ENCODE measurements at regions not wholly inside any gene's neighbourhood (a gene's known extent, or its start where the extent isn't known, plus 50 kb on each side); places are given as distances from the start of the nearest gene placed in this dataset.

DNA sequence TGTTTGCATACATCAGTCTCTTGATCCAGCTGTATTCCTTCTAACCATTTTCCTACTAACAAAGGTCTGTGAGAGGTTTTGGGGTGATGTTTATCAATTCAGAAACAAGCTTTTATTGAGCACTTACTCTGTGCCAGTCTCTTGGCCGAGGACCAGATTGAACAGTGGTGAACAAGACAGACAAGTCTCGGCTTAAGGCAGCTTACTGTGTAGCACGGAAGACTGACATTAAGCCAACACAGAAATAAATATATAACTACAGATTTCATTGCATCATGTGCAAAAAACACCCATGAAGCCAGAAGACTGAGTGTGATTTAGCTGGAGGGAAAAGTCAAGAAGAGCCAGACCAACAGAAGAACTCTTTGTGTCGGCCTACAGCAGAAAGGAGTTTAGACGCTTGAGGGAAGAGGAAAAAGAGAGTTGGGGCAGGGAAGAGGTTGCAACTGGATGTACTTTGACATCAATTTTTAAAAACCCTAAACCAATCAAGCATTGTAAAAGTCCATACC is 549.6 kb upstream of the CITED2 start:
- no peak for DNase-seq (ENCODE audit: low spot score)

DNA sequence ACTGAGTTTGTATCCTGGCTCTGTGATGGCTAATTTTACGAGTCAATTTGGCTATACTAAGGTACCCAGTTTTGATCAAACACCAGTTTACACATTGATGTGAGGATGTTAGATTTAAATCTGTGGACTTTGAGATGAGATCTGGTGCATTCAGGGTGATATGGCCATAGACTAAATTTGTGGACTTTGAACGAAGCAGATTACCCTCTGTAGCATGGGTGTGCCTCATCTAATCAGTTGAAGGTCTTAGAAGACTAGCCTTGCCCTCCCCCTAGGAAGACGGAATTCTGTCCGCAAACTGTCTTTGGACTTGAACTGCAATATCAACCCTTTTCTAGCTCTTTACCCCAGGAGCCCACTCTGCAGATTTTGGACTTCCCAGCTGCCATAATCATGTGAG is 547.8 kb upstream of the CITED2 start:
- no peak for DNase-seq (ENCODE audit: low spot score)

DNA sequence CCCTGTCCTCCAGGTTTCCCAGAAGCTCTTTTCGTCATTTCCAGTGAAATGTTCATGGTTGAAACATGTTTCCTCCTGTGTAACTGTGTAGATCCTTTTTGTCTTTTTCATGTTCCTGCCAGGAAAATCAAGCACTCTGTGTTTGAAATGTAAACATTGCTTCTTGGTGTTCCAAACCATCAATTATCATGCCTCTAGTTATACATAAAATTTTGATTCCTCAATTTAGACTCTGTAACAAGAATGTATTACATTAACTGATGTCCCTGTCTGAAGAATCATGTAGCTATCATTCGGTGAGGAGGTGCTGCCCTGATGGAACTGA is 546.3 kb upstream of the CITED2 start:
- no peak for DNase-seq (ENCODE audit: low spot score)

- peak; percentile 24 for DNase-seq (ENCODE audit: low spot score)
These were observed 545.8 kb upstream of the CITED2 start for GRCh38 chr6:139920027-139920775.

GRCh38 chr6:139919107-139920026 is 544.9 kb upstream of the CITED2 start:
- peak; percentile 22 for DNase-seq (ENCODE audit: low spot score)

GRCh38 chr6:139917951-139918630 is 543.6 kb upstream of the CITED2 start:
- no peak for DNase-seq (ENCODE audit: low spot score)

DNA sequence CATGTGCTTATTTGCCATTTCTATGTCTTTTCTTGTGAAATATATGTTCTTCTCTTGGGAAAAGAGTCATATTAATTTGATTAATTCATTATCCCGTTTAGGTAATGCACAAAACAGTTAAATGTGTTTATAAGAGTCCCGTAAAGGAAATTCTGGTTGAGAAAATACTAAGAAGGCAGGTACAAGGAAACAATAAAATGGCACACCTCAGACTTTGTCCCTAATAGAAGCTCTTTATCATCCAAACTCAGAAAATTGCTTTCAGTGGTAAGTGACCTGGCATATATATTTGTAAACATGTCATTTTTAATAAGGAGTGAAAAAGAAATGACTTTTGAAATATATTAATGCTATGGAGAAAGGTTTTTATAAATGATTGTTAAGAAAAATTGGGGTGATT is 540.5 kb upstream of the CITED2 start:
- DNase-seq (ENCODE audit: low spot score) = no peak

DNA sequence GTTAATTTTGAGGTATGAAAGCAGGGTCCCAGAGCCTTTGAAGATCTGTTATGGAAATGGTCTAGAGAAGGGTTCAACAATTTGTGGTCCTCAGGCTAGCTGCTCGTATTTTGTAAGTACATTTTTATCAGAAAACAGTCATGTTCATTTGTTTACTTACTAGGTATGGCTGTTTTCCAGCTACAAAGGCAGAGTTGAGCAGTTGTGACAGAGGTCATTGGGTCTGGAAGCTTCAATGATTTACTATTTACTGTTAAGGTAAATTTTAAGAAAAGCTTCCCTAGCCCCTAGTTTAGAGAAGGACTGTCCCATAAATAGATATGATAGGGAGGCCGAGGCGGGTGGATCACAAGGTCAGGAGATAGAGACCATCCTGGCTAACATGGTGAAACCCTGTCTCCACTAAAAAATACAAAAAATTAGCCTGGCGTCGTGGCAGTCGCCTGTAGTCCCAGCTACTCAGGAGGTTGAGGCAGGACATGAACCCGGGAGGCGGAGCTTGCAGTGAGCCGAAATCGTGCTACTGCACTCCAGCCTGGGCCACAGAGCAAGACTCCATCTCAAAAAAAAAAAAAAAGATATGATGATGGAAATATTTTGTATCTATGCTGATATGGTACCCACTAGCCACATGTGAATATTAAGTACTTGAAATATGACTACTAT is 538.4 kb upstream of the CITED2 start:
- DNase-seq (ENCODE audit: low spot score) = no peak

GRCh38 chr6:139909992-139910391 is 535.5 kb upstream of the CITED2 start:
- DNase-seq (ENCODE audit: low spot score) = no peak

DNA sequence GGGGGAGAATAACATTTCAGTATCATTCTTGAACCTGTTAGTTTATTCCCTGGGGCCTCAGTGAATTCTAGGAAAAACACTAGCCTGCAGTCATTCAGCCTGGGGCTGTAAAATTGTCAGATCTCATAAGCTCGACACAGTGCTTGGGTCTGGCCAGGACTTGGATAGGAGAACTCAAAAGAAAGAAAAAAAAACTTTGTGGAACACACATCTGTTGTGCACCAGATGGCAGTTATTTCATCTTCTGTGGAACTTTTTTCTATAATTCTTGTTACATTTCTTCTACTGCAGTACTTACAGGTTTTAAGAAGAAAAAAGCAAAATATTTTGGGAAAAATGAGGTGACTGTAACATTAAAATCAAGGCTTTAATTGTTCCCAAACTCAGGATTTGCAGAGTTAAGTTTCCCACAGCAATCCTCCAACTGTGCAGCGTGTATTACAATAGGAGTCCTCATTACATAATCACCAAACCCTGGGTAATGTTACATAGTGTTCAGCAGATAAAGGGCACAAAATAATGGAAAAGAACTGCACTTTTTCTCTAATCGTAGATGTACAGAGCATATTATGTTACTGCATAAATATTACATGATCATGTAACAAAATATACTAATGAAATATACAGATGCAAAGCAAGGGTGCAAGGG is 531.1 kb upstream of the CITED2 start:
- no peak for DNase-seq (ENCODE audit: low spot score)

GRCh38 chr6:139904568-139904967 is 530.1 kb upstream of the CITED2 start:
- no peak for DNase-seq (ENCODE audit: low spot score)

- no peak for DNase-seq (ENCODE audit: low spot score)
These were observed 529.7 kb upstream of the CITED2 start for GRCh38 chr6:139904158-139904533.

DNA sequence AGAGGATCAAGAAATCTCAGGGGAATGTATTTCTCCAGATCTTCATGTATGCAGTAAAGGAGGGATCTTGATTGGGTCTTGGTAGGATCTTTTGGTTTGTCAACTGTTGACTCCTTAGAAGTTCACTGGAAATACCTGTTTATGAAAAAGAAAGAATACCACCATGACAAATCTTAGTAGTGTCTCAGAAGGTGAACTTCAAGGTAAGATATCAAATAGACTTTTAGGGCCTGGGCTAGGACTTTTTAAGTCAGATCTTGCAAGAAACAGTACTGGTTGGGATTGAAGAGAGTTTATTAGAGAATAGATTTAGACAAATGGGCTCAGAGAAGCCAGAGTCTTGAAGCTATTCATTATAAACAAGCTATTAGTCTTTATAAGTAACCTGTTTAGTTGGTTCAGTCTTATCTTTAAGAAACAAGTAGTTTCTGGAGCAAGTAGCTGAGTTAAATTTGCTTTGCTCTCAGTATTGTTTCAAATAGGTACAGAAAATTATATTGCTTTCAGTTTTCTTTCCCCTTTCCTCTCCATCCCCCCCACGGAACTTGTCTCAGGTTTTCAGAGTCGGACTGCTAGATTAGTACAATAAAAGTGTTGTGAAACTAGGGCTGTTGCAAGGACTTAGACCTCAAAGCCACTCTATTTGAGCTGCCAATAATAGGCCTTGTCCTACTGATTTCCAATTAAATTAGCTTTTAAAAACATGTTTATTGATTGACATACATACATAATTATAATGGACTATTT is 529.1 kb upstream of the CITED2 start:
- peak; percentile 37 for DNase-seq (ENCODE audit: low spot score)

GRCh38 chr6:139895205-139895793 is 520.9 kb upstream of the CITED2 start:
- no peak for DNase-seq (ENCODE audit: low spot score)

DNA sequence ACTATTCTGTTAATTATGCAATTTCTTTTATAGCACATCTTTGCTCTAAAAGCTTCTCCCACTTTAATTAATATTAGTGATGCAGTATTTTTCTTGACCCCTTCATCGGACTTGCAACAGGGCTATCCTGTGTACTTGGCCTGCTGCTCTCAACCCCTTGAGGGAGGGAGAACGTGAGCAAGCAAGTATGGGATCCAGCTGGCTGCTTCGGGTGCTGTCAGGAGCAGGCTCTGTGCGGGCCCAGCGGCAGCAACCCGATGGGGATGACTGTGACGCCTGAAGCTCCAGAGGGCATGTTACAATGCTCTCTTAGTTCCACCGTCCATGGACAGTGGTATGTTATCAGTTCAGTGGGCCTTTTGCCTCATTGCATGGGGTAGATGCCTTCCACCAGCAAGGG is 519.8 kb upstream of the CITED2 start:
- no peak for DNase-seq (ENCODE audit: low spot score)

GRCh38 chr6:139891471-139891870 is 517.0 kb upstream of the CITED2 start:
- DNase-seq (ENCODE audit: low spot score) = no peak

DNA sequence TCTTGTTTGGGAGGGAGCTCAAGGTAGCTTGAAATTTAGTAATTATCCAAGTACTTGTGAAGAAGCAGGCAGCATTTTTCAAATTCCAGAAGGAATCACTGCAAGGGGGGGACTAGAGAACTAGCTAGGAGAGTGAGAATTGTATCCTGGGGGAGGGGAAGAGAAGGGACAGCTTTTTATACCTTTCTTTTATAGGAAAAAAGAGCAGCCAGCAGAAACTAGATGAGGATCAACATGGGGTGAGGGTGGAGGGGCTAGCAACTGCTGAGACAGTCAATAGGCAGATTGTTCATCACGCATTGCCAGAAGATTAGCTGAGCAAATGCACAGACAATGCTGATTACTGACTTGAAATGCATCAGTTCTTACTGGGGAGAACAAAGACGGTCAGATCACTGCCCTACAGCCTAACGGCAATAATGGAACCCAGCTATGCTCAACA is 514.3 kb upstream of the CITED2 start:
- DNase-seq (ENCODE audit: low spot score) = no peak

- DNase-seq (ENCODE audit: low spot score) = no peak
These were observed 512.8 kb upstream of the CITED2 start for GRCh38 chr6:139887275-139887674.

DNA sequence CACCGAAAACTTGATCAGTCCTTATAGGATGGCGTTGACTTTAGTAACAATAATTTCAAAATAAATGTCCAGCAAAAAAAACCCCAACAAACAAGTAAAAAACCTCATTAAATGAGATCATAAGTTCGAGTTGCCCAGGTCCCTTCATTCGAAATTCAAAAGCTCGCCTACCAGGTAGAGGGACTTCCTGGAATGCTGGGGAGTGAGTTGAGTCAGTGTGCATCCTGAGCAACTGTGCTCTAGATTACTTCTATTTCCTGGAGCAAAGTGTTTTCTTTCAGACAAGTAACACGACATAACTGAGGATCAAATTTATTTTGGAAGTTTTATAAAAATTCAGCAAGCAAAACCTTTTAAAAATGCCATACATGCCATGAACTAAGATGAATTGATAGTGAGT is 511.9 kb upstream of the CITED2 start:
- no peak for DNase-seq (ENCODE audit: low spot score)

- DNase-seq (ENCODE audit: low spot score) = no peak
These were observed 511.5 kb upstream of the CITED2 start for GRCh38 chr6:139885909-139886308.
